ENCODE measurements at regions not wholly inside any gene's neighbourhood (a gene's known extent, or its start where the extent isn't known, plus 50 kb on each side); places are given as distances from the start of the nearest gene placed in this dataset.

DNA sequence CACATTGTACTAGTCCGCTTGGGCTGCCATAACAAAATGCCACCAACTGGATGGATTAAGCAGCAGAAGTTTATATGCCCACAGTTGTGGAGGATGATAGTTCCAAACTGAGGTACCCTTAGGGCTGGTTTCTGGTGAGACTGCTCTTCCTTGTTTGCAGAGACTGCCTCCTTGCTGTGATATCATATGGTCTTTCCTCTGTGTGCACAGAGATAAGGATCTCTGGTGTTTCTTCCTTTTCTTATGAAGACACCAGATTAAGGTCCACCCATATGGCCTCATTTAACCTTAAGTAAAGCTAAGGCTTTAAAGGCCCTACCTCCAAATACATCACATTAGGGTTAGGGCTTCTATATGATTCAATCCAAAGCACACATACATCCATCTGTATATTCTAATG is 738.2 kb upstream of the GCFC2 start:
- DNase-seq = no peak

DNA sequence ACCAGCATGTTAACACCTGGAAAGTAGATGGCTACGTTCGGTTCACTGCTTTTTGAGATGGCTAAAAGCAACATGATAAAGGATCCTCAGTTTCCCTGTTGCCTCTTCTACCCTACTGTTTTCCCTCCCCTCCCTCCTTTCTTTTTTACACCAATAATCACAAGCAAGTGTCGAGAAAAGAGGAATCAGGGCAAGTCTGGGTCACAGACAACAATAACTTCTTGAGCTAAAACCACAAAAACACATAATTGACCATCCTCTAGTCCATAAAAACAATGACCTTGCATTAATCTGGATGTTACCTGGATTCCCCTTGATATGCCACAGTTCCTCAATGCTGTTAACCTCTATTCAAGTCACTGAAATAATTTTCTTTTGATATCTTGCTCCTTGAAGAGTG is 736.6 kb upstream of the GCFC2 start:
- no peak for DNase-seq

DNA sequence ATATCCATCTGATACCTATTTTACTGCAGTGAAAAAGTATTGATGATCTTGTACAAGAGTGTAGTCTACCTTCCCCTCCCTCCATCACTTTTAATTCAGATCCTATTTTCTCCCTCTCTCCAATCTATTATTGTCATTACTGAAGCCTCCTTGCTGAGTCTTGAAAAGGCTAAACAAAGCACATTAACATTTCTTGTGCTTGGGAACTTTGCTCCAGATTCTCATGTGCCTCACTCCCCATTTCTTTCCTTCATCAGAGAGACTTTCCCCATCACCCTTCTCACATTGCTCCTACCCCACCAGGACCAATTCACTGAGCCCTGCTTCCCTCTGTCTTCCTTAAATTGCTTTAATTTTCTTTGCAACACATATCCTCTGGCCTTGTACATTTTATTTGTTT is 736.2 kb upstream of the GCFC2 start:
- DNase-seq = no peak

DNA sequence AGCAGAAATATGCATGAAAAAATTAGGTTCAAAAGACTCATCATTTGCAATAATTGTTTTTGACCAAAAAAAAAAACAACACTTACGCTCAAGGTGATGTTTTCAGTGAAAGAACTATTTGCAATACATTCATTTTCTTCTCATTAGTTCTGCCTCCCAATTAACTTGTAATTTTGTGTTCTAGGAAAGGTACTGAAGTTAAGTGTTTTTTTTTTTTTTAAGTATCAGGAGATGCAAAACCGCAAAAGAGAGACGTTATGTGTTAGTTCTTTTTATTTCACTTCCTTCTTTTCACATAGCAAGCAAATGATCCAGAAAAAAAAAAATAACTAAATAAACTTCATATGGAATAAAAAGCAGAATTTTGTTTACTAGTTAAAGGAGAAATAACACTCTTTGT is 735.2 kb upstream of the GCFC2 start:
- no peak for DNase-seq

DNA sequence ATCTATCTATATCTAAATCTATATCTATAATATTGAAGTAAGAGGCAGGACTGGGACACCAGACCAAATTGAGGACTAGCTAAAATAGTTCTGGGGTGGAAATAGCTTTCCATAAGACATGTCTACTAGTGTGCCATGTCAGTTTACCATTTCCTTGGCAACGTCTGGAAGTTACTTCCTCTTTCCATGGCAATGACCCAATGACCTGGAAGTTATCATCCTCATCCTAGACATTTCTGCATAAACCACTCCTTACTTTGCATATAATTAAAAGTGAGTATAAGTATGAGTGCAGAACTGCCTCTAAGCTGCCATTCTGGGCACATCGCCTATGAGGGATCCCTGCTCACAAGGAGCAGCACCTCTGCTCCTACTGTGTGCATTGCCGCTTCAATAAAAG is 734.0 kb upstream of the GCFC2 start:
- DNase-seq = no peak

DNA sequence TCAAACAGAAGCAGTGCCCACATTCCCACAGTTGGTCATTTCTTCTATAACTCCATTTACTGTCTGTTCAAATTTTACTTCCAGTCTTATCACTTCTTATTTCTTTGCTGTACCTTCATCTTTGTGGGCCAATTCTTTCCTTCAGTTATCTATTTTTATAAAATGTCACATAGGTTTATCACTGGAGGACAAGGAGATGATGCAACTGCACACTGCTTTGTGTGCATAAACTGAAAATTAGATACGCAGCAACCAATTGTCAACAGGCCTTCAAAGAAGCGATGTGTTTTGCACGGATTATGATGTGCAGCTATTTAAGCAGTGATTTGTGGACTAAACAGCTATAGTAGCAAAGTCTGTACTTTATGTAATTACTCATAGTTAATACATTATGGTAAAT is 726.8 kb upstream of the GCFC2 start:
- no peak for DNase-seq

DNA sequence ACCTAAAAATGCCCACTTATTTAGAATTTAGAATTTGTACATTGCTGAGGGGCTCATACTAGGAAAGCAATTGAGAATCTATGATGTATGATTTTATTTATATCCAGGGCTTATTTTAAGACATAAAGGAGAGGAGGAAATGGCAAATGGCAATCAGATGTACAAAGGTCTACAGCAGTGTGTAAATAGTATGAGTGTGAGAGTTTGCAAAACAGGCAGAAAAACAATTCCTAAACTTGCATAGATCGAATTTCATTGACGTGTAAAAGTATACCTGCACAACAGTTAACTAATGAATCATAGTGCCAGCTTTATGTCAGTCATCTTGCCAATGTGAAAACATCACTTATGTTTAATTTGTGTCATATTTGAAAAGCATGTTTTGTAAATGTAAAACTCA is 718.7 kb upstream of the GCFC2 start:
- DNase-seq = no peak

DNA sequence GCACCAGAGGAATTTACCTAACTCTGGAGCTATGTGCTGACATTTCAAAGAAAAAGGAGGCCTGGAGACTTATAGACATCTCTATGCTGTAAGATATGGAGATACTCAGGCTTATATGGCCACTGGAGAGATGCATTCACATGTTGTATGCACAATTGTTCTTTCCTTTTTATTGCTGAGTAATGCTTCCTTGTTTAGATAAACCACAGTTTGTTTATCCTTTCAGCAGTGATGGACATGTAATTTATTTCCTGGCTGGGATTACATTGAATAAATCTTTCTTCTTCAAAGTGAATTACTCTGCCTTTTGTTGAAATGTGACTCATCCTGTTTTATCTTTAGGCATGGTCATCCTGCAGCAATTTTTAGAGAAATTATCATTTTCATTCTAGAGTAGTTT is 716.7 kb upstream of the GCFC2 start:
- no peak for DNase-seq

DNA sequence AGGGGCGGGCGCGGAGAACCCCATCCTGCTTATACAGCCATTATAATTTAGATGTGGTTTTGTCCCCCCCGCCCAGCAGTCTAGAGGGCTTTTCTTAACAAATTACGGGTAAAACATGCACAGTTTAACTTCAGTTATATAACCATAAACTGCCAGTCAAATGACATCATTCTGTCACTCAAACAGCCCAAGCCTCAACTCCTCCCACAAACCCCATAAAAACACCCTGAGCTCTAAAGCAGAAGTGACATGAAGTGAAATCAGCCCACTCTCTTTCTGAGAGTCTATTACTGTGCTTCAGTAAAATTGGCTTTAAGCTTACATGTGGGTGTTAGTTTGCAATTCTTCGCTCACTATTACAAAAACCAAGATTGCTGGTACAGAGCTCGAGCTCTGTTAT is 705.1 kb upstream of the GCFC2 start:
- DNase-seq = no peak

DNA sequence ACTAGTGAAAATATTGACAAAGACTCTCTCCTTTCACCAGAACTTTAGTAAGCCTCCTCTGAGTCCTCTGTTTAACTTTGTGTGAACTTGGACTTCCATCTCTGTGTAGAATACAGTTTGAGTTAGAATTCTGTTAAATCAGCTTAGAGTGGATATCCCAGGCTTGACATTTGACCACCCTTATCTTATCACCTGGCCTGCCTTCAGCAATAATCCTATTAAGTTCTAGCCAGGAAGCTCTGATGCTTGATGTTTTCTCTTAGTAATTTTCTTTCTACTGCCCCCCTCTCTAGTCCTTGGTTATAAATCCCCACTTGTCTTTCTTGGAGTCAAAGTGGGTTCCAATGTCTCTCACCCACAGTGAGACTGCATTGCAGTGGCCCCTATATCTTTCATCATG is 702.7 kb upstream of the GCFC2 start:
- DNase-seq = no peak

DNA sequence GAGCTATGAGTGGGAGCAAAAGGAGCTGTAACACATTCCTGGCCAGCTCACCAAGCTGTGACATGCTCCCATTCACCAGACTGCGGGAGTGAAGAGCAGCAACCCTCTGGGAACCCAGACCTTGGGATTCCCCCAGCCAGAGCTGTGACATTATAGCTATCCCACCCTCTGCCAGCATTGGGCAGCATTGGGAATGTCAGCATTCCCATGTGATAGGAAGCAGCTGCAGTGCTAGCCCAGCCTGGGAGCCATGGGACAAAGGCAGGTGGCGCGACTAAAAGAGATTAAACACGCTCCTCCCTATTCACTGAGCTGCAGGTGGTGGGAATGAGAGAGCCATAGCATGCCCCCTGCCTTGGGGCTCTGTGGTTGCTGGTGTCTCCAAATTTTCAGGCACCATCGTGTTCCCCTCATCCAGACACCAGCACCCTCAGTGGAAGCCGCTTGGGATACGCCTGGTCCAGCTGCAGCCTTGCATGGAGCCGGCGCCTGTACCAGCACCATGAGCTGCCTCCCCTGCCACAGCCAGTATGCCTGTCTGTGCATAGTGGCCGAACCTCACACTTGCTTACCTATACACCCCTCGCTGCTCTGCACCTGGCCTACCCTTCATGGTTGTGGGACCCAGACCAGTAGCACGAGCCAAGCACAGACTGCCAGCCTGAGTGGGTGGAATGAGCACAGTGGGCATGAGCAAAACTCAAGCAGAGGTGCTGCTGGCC is 695.6 kb upstream of the GCFC2 start:
- no peak for DNase-seq

DNA sequence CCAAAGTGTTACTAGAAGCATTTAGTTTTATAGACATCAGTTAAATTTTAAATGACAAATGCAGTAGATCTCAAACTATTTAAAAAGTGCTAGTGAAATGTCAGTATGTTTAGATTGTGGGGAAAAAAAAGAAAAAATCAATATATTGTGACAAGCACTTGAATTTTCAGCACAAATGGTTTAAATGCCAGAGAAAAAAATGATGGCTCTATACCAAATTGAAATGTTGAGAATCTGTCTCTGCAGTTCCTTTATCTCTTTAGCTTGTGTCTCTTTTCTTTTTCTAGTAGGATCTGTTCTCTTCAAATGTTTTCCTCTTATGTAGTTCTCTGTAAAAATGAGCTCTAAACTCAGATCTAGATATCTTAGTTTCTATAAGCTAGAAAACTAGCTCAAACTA is 682.6 kb upstream of the GCFC2 start:
- DNase-seq = no peak

DNA sequence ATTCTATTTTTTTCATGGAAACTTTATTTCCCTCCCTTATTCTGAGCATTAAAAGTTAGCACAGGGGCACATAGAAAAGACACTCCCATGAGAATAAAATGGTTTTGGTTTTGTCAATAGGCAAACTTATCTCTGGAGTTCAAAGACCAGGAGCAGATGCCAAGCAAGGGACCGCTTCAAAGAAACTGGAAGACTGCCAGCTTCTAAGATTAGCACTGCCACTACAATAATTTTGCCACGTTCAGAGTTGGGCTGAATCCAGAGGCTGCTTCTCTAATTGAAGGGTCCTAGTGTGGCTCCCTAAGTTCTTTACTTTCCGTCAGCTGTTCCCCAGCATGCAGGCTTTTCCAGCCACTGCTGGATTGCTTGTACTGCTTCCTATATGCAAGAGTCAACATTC is 681.0 kb upstream of the GCFC2 start:
- peak; percentile 12 for DNase-seq

DNA sequence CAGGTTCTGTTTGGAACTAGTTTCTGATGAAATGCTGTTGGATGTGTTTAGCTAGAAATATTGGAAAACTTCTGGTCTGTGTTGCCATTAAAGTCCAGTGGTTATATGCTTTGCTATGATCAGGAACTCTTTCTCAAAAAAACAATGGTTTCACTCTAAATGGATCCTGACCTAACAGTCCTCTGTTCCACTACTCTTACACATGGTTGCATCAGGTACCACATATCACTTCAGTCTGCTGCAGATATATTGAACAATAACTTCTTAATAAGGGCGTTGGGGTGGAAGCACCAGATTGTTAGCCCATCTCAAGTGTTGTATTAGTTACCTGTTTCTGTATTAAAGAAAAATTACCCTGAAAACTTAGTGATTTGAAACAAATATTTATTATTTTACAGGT is 676.6 kb upstream of the GCFC2 start:
- no peak for DNase-seq

DNA sequence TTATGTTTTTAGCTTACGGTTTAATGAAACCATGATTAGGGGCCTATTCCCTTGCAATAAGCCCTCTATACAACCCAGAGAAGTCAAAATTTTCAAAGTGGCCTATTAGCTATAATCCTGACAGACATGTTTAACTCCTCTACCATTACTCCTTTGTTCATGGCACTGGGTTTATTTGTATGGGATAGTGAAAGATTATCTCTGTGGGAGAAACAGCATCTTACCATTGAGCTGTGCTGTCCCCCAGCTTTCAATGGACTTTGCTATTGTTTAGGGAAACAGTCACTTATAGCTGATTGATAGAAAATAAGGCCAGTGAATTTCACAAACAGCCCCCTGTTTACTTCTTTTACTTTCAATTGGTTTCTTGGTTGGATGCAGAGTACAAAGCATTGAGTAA is 675.2 kb upstream of the GCFC2 start:
- no peak for DNase-seq

DNA sequence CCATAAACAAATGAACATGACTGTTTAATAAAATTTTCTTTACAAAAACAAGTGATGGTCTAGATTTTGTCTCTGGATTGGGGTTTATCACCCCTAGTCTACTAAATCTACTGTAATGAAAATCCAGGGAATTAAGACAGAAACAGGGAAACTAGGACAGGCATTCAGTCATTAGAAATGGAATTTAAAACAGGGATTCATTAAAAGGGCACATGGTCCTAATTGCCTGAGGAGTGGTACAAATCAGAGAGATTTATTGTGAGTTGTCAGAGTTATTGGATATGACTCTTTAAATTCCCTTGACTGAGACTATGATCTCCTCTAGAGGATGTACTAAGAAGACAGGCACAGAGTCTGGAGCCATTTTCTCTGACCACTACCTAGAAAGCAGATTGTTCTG is 670.9 kb upstream of the GCFC2 start:
- DNase-seq = no peak

DNA sequence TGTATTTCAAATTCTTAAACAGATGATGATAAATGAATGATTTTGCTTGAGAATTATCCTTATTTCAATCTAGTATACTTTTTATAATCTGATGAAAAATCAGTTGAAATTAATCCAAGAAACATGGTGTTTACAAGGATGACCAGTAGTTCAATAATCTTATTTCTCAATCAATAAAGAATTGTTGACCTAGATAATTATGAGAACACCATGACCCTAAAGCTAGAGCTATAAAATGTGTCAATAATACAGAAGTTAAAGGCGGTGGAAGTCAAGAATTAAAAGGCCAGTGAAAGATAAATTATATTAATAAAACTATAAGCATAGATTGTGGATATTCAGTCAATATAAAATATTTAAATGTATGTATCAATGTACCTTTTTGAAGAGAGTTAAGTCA is 667.4 kb upstream of the GCFC2 start:
- DNase-seq = no peak

DNA sequence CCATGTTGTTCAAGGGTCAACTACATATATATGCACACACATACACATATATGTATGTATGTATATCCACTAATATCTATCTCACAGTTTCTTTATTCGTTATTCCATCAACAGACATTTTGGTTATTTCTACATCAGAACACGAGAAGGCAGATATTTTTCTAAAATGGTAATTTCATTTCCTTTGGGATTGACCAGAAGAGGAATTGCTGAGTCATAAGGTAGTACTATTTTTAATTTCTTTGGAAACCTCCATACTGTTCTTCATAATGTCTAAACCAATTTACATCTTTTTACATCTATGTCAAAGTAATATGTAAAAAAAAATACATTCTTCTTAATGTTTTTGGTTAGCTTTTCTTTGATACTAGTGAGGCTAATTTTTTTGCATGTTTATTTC is 630.7 kb upstream of the GCFC2 start:
- no peak for DNase-seq

DNA sequence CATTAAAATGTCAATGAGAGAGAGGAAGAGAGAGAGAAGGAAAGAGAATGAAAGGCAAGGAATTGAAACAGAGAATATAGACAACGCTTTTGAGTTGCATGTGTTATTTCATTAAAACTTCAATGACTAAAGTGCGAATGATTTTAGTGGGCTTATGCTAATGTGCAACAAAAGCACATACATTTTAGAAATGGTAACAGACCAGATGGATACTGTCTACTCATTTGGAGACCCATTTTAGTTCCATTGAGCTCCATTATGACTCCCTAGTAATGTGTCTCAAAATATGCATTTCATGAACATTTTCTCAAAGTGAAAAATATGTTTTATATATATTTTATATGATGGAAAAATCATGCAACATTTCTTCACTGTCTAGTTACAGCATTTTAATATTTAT is 622.2 kb upstream of the GCFC2 start:
- DNase-seq = no peak

DNA sequence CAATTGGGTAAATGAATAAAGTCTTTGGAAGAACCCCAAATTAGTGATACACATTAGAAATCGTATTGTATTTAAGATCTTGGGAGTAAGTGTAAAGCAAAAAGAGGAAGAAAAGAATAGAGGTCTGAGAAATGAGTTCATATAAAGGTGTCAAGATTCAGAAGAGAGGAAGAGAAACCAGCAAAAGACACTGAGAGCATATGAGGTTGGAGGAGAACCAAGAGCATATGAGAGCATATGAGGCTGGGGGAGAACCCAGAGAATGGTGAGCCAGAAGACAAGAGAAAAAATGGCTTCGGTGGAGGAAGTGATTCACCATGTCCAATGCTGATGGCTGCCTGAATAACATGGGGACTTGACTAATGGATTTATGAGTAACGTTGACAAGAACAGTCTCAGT is 620.1 kb upstream of the GCFC2 start:
- no peak for DNase-seq

DNA sequence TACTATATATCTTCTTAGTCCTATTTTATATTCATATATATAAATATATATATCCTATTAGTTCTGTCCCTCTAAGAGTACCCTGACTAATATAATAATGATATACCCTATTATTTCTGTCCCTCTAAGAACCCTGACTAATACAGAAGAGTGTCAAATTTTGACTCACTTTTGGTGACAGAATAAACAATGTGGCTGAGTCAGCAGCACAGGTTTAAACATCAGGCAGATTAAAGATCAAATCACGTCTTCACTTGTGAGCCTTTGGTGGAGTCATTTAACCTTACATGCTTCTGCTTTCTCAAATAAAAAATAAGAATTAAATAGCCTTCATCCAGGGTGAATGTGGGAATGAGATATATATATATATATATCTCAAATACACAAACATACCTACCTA is 615.9 kb upstream of the GCFC2 start:
- no peak for DNase-seq

DNA sequence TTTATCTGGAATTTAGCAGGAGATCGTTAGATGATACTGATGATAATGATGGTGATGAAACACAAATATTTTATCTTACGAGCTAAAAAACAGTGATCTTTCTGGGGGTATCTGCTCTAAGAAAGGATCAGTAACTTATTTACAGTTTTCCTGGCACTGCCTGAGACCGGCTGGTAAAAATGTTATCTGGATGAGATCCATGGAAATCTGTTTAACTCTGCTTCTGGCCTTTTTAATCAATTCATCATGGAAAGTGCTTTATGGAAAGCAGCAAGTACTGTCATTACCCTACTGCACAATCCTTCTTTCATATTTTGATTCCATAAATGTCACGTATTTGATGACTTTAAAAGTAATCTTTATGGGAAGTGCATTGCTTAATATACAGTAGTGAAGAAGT is 612.7 kb upstream of the GCFC2 start:
- DNase-seq = no peak

DNA sequence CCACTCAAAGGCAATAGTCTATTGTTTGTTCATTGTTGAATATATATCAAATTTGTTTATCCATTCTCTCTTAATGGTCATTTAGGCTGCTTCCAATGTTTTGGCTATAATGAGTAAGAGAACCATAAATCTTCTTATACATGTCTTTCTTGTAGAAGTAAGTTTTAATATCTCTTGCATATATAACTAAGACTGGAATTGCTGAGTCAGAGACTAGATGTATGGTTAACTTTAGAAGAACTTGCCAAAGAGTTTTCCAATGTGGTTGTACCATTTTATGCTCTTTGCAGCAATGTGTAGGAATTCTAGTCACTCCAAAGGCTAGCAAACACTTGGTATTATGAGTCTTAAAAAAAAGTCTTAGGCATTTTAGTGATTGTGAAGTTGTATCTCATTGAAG is 610.0 kb upstream of the GCFC2 start:
- no peak for DNase-seq

DNA sequence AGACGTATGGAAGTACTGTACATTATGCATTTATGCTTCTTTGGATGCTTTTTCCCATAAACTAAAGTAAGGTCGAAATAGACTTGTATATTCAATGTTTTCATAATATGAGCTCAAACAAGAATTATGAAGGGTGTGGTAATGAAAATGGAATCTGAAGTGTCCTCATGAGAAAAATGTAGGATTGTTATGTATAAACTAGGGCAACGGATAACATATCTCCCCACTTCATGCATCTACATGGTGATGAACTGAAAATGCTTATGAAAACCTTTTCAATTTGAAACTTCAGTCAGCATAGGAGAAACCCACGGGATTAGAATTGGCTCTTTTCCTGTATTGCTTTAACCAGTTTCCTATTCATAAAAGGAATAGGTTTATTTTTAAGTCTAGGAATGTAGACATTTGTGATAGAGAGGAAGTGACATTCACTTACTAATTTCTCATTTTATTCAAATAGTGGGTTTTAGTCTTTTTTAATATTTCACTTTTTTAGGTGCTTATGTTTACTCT is 608.2 kb upstream of the GCFC2 start:
- no peak for DNase-seq

DNA sequence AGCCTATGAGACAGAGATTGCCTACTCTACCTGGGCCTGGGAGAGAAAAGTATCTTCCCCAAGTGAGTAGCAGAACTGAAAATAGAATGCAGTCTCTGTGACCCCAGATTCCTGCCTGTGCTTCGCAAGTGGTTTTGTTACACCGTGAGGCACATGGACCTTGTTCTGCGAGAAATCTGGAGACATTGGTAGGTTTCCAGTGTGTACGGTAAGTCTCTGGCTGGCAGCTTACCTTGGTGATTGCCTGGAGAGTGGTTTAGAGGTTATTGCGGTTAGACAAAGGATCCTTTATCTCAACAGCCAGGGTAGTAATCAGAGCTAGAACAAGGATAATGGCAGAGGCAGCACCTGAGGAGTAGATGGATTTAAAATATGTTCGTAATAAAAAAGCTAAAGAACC is 606.0 kb upstream of the GCFC2 start:
- peak; percentile 44 for DNase-seq
